CD4-positive, alpha-beta T cell treated with Interleukin-4 for 1 hour (primary cell): ENCODE measurements at regions not wholly inside any gene's neighbourhood (a gene's known extent, or its start where the extent isn't known, plus 50 kb on each side); places are given as distances from the start of the nearest gene placed in this dataset.

Source experiments
- DNase-seq, 2 donors: peaks; one replicate each; pipeline ENCODE4 v3.0.0-alpha.2; 2020 to 2022

DNA sequence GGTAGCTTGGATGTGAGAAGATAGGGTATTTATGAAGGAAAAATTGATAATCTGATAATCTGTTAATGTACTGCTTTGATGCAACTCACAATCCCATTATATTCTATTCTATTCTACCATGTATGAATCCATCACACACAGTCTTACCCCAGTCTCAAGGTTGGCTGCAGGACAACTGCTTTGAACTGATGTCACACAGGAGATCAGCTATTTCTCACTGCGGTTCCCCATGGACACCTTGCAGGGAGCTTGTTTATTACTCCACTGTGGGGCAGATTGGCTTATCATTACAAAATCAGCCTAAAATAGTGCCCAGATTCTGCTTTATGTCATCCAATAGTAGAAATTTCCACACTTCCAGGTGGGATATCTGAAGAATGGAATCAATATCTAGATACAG lies 61.0 kb upstream of the HS3ST5 start:
- DNase-seq = no peak

DNA sequence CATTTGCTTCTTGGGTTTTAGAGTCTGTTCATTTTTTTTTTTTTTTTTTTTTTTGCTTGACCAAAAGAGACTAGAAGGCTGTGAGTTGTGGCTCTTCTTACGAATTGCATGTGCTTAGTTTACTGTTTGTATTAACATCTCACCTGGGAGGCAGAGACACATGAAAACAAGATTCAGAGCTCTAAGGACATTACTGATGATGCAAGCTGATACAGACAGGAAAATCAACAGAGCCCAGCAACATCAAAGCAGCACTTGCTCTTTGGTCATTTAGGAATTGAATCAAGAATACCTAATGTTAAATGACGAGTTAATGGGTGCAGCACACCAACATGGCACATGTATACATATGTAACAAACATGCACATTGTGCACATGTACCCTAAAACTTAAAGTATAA lies 55.7 kb upstream of the HS3ST5 start:
- DNase-seq = no peak
